ENCODE measurements at regions not wholly inside any gene's neighbourhood (a gene's known extent, or its start where the extent isn't known, plus 50 kb on each side); places are given as distances from the start of the nearest gene placed in this dataset.
A peak's percentile ranks its signal among the peaks of the same experiment; 100 is the strongest.
"Not testable (repeated sequence)": the region's sequence is repeated elsewhere in the genome, so short reads cannot be mapped to it uniquely, and the experiment has no call there.

GRCh38 chr17:65307081-65307960 lies 170.2 kb downstream of the RGS9 start:
- no peak for DNase-seq (ENCODE audit: low spot score)

GRCh38 chr17:65305778-65306177 lies 168.6 kb downstream of the RGS9 start:
- DNase-seq (ENCODE audit: low spot score): no peak

GRCh38 chr17:65305116-65305515 lies 167.9 kb downstream of the RGS9 start:
- no peak for DNase-seq (ENCODE audit: low spot score)

- DNase-seq (ENCODE audit: low spot score): not testable (repeated sequence)
Measured at GRCh38 chr17:65301882-65302281, 164.7 kb downstream of the RGS9 start.

- DNase-seq (ENCODE audit: low spot score): peak; percentile 40
Measured at GRCh38 chr17:65301184-65301583, 164.0 kb downstream of the RGS9 start.

- DNase-seq (ENCODE audit: low spot score): no peak
Measured at GRCh38 chr17:65297916-65298315, 160.7 kb downstream of the RGS9 start.

- no peak for DNase-seq (ENCODE audit: low spot score)
Measured at GRCh38 chr17:65297384-65297783, 160.2 kb downstream of the RGS9 start.

GRCh38 chr17:65294181-65294719 lies 157.1 kb downstream of the RGS9 start:
- DNase-seq (ENCODE audit: low spot score): peak; percentile 71

GRCh38 chr17:65293584-65294180 lies 156.5 kb downstream of the RGS9 start:
- no peak for DNase-seq (ENCODE audit: low spot score)

- no peak for DNase-seq (ENCODE audit: low spot score)
Measured at GRCh38 chr17:65292430-65292829, 155.3 kb downstream of the RGS9 start.

- DNase-seq (ENCODE audit: low spot score): not testable (repeated sequence)
Measured at GRCh38 chr17:65291301-65291700, 154.1 kb downstream of the RGS9 start.

- DNase-seq (ENCODE audit: low spot score): no peak
Measured at GRCh38 chr17:65290616-65291015, 153.4 kb downstream of the RGS9 start.

- DNase-seq (ENCODE audit: low spot score): no peak
Measured at GRCh38 chr17:65290056-65290455, 152.9 kb downstream of the RGS9 start.

GRCh38 chr17:65287040-65287439 lies 149.9 kb downstream of the RGS9 start:
- DNase-seq (ENCODE audit: low spot score): peak; percentile 68

GRCh38 chr17:65283704-65284103 lies 146.5 kb downstream of the RGS9 start:
- DNase-seq (ENCODE audit: low spot score): peak; percentile 53

GRCh38 chr17:65279456-65279855 lies 142.3 kb downstream of the RGS9 start:
- no peak for DNase-seq (ENCODE audit: low spot score)

- DNase-seq (ENCODE audit: low spot score): no peak
Measured at GRCh38 chr17:65278820-65279184, 141.6 kb downstream of the RGS9 start.

- peak; percentile 65 for DNase-seq (ENCODE audit: low spot score)
Measured at GRCh38 chr17:65278050-65278819, 141.1 kb downstream of the RGS9 start.

GRCh38 chr17:65277576-65277975 lies 140.4 kb downstream of the RGS9 start:
- DNase-seq (ENCODE audit: low spot score): no peak
